H9 (cell line): ENCODE measurements at regions not wholly inside any gene's neighbourhood (a gene's known extent, or its start where the extent isn't known, plus 50 kb on each side); places are given as distances from the start of the nearest gene placed in this dataset.

ENCODE experiments used
- DNase-seq: peaks from one replicate; pipeline ENCODE4 v3.0.0-alpha.2; 2017
- H2AFZ ChIP-seq: one replicate; pipeline ENCODE4 v1.6.1; 2013; ENCODE audit warnings: mild to moderate bottlenecking, low read length, control low read depth, moderate library complexity
- H2AK5ac ChIP-seq: 2 replicates; pipeline ENCODE4 v1.6.1; 2013; ENCODE audit warnings: low read length, control low read depth, mixed read lengths; ENCODE audit not compliant: insufficient read length
- H2BK120ac ChIP-seq: one replicate; pipeline ENCODE4 v1.6.1; 2013; ENCODE audit warnings: low read depth, mild to moderate bottlenecking, low read length, control low read depth, inconsistent platforms; ENCODE audit not compliant: poor library complexity, severe bottlenecking
- H2BK12ac ChIP-seq: 2 replicates; pipeline ENCODE4 v1.6.1; 2013; ENCODE audit warnings: low read length, control low read depth, mixed read lengths, low read depth; ENCODE audit not compliant: insufficient read length
- H2BK15ac ChIP-seq: 2 replicates; pipeline ENCODE4 v1.6.1; 2013; ENCODE audit warnings: low read depth, low read length, control low read depth
- H2BK20ac ChIP-seq: one replicate; pipeline ENCODE4 v1.6.1; 2013; ENCODE audit warnings: low read depth, mild to moderate bottlenecking, low read length, control low read depth, inconsistent platforms; ENCODE audit not compliant: poor library complexity, severe bottlenecking
- H2BK5ac ChIP-seq: 2 replicates; pipeline ENCODE4 v1.6.1; 2013; ENCODE audit warnings: low read length, control low read depth, mixed read lengths; ENCODE audit not compliant: insufficient read length
- H3K14ac ChIP-seq: 2 replicates; pipeline ENCODE4 v1.6.1; 2013; ENCODE audit warnings: low read length, control low read depth; ENCODE audit not compliant: insufficient read depth
- H3K18ac ChIP-seq: 2 replicates; pipeline ENCODE4 v1.6.1; 2013; ENCODE audit warnings: low read depth, mild to moderate bottlenecking, mixed read lengths, low read length, control low read depth; ENCODE audit not compliant: insufficient read length
- H3K23ac ChIP-seq: 2 replicates; pipeline ENCODE4 v1.6.1; 2013; ENCODE audit warnings: low read length, control low read depth, mixed read lengths, low read depth; ENCODE audit not compliant: insufficient read length
- H3K23me2 ChIP-seq: 2 replicates; pipeline ENCODE4 v1.6.1; 2013; ENCODE audit warnings: low read depth, mild to moderate bottlenecking, mixed read lengths, low read length, control low read depth; ENCODE audit not compliant: insufficient read length, poor library complexity, severe bottlenecking
- H3K27ac ChIP-seq: 2 replicates; pipeline ENCODE4 v1.5.1; 2013; ENCODE audit warnings: low read length, control low read depth, mixed read lengths, low read depth; ENCODE audit not compliant: insufficient read length
- H3K27me3 ChIP-seq: 2 replicates; pipeline ENCODE4 v1.6.1; 2013; ENCODE audit warnings: low read length, control low read depth, inconsistent platforms; ENCODE audit not compliant: insufficient read depth
- H3K4ac ChIP-seq: 2 replicates; pipeline ENCODE4 v1.6.1; 2013; ENCODE audit warnings: low read depth, mild to moderate bottlenecking, control low read depth, inconsistent platforms, low read length, moderate library complexity
- H3K4me1 ChIP-seq: 2 replicates; pipeline ENCODE4 v1.6.1; 2013; ENCODE audit warnings: low read length, control low read depth, inconsistent platforms; ENCODE audit not compliant: insufficient read depth
- H3K4me2 ChIP-seq: 2 replicates; pipeline ENCODE4 v1.6.1; 2013; ENCODE audit warnings: low read length, control low read depth, mixed read lengths; ENCODE audit not compliant: insufficient read length, insufficient read depth
- H3K56ac ChIP-seq: 2 replicates; pipeline ENCODE4 v1.6.1; 2013; ENCODE audit warnings: low read depth, mild to moderate bottlenecking, mixed read lengths, low read length, control low read depth; ENCODE audit not compliant: insufficient read length
- H3K79me1 ChIP-seq: 2 replicates; pipeline ENCODE4 v1.6.1; 2013; ENCODE audit warnings: low read depth, mild to moderate bottlenecking, moderate library complexity, low read length, control low read depth, inconsistent platforms; ENCODE audit not compliant: insufficient read depth, poor library complexity, severe bottlenecking
- H3K79me2 ChIP-seq: 2 replicates; pipeline ENCODE4 v1.6.1; 2013; ENCODE audit warnings: low read length, control low read depth, inconsistent platforms; ENCODE audit not compliant: insufficient read depth
- H3K9ac ChIP-seq: 2 replicates; pipeline ENCODE4 v1.6.1; 2013; ENCODE audit warnings: low read length, control low read depth, mixed read lengths; ENCODE audit not compliant: insufficient read length; ENCODE audit errors: extremely low read depth
- H3K9me3 ChIP-seq: one replicate; pipeline ENCODE4 v1.6.1; 2013; ENCODE audit warnings: low read depth, low read length, inconsistent platforms; ENCODE audit not compliant: control insufficient read depth
- H3T11ph ChIP-seq: one replicate; pipeline ENCODE4 v1.6.1; 2013; ENCODE audit warnings: mild to moderate bottlenecking, low read length, control low read depth, inconsistent platforms
- H4K20me1 ChIP-seq: one replicate; pipeline ENCODE4 v1.6.1; 2013; ENCODE audit not compliant: control insufficient read depth, insufficient read length, insufficient read depth
- H4K5ac ChIP-seq: 2 replicates; pipeline ENCODE4 v1.6.1; 2013; ENCODE audit warnings: low read depth, mild to moderate bottlenecking, mixed read lengths, low read length, control low read depth; ENCODE audit not compliant: insufficient read length
- H4K8ac ChIP-seq: replicated peaks from 2 replicates; pipeline ENCODE4 v1.6.1; 2013; ENCODE audit warnings: low read length, control low read depth, mixed read lengths, low read depth; ENCODE audit not compliant: insufficient read length
- H4K91ac ChIP-seq: 2 replicates; pipeline ENCODE4 v1.6.1; 2013; ENCODE audit warnings: low read depth, mild to moderate bottlenecking, moderate library complexity, mixed read lengths, low read length, control low read depth; ENCODE audit not compliant: insufficient read length
- H3K27ac Mint-ChIP-seq, 3 experiments: 2 replicates in 2 of 3; 3 replicates in 1 of 3; pipeline ENCODE4 v1.8.0; 2020 to 2021; ENCODE audit warnings: mixed read lengths in 3 of 3, mild to moderate bottlenecking in 1 of 3, moderate library complexity in 1 of 3
- H3K27me3 Mint-ChIP-seq: 2 replicates; pipeline ENCODE4 v1.8.0; 2021; ENCODE audit warnings: low read depth, mild to moderate bottlenecking, moderate library complexity, mixed read lengths
- H3K36me3 Mint-ChIP-seq, 3 experiments: 2 replicates in 2 of 3; 3 replicates in 1 of 3; pipeline ENCODE4 v1.8.0; 2020 to 2021; ENCODE audit warnings: low read depth in 3 of 3, mixed read lengths in 3 of 3; ENCODE audit not compliant: insufficient read depth in 1 of 3
- H3K4me1 Mint-ChIP-seq, 2 experiments: 2 replicates each; pipeline ENCODE4 v1.8.0; 2020; ENCODE audit warnings: mixed read lengths in 2 of 2
- H3K4me3 Mint-ChIP-seq, 2 experiments: 2 replicates in 1 of 2; 3 replicates in 1 of 2; pipeline ENCODE4 v1.8.0; 2020 to 2021; ENCODE audit warnings: mild to moderate bottlenecking in 2 of 2, mixed read lengths in 2 of 2, moderate library complexity in 1 of 2
- H3K9me3 Mint-ChIP-seq, 2 experiments: 2 replicates in 1 of 2; 3 replicates in 1 of 2; pipeline ENCODE4 v1.8.0; 2020; ENCODE audit warnings: mild to moderate bottlenecking in 2 of 2, mixed read lengths in 2 of 2, moderate library complexity in 1 of 2
- WGBS: extraction: QIAGEN DNeasy Blood & Tissue Kit; methylation state at CpG from one replicate; pipeline ENCODE4 v1.1.7; 2013; ENCODE audit warnings: missing lambda C conversion rate, low lambda C conversion rate, mixed read lengths; ENCODE audit not compliant: insufficient read length; ENCODE audit errors: extremely low coverage; 5-methylcytosine and 5-hydroxymethylcytosine counted together
- TF ChIP-seq, protein P1 (sequence below): fragments of 200-600 bp; sonication (generic); conservative IDR thresholded peaks from 3 replicates; pipeline ENCODE4 v1.8.0; 2021; ENCODE audit warnings: antibody characterized with exemption, mild to moderate bottlenecking

DNA sequence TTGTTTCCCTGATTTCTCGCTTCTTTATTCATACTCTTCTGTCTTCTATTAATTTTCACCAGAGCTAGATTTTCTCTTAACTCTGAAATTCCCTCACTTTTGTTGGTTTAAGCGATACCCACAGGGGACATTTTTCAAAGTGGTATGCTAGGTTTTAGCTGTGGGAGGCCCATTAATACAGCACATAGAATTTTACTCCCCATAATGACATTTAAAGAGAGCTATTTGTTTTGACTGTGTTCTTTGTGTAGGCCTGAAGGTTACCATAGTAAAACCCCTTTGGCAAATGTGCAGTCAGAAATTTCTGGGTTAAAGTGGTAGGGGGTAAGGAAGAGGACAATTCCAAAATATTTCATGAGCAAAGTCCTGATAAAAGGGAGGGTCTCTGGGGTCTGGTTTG, 721.1 kb upstream of the CITED2 start:
- H2BK120ac ChIP-seq, result no peak overlapping the region
- no peaks in the 10 kb centered on the region for H3K27me3 ChIP-seq
- no peak overlapping the region for H3K4ac ChIP-seq
- H3K14ac ChIP-seq, result no peak overlapping the region
- no peak overlapping the region for H3K18ac ChIP-seq
- H2BK15ac ChIP-seq, result no peak overlapping the region
- Mint-ChIP-seq H3K27ac (peak overlapping the region; percentile 86 to 96 (median 89); a peak in 6 of 7 replicates), H3K9me3 (no peaks in the 10 kb centered on the region), H3K4me1 (peaks cover 21 to 22% of the 10 kb centered on the region in 2 experiments), H3K4me3 (no peak overlapping the region), H3K27me3 (no peaks in the 10 kb centered on the region), H3K36me3 (peaks cover 0 to 4% (median 0%) of the 10 kb centered on the region in 3 experiments; a peak in 1 of 7 replicates)
- no peak overlapping the region for H4K8ac ChIP-seq
- no peak overlapping the region for H2AK5ac ChIP-seq
- WGBS, result no CpG with 5 or more reads among the region's 2 CpGs
- no peak overlapping the region for H3K27ac ChIP-seq
- no peak overlapping the region for H3K4me2 ChIP-seq
- H3K9me3 ChIP-seq, result no peaks in the 10 kb centered on the region
- H3K9ac ChIP-seq, result no peak overlapping the region
- no peaks in the 10 kb centered on the region for H3K4me1 ChIP-seq
- H2BK5ac ChIP-seq, result no peak overlapping the region
- H2AFZ ChIP-seq, result no peak overlapping the region
- TF ChIP-seq, protein P1, sequence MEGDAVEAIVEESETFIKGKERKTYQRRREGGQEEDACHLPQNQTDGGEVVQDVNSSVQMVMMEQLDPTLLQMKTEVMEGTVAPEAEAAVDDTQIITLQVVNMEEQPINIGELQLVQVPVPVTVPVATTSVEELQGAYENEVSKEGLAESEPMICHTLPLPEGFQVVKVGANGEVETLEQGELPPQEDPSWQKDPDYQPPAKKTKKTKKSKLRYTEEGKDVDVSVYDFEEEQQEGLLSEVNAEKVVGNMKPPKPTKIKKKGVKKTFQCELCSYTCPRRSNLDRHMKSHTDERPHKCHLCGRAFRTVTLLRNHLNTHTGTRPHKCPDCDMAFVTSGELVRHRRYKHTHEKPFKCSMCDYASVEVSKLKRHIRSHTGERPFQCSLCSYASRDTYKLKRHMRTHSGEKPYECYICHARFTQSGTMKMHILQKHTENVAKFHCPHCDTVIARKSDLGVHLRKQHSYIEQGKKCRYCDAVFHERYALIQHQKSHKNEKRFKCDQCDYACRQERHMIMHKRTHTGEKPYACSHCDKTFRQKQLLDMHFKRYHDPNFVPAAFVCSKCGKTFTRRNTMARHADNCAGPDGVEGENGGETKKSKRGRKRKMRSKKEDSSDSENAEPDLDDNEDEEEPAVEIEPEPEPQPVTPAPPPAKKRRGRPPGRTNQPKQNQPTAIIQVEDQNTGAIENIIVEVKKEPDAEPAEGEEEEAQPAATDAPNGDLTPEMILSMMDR, result no peak
- no peak overlapping the region for H3K56ac ChIP-seq
- H3K79me2 ChIP-seq, result no peaks in the 10 kb centered on the region
- H3T11ph ChIP-seq, result no peak overlapping the region
- no peak overlapping the region for H4K5ac ChIP-seq
- no peak for DNase-seq
- no peak overlapping the region for H4K91ac ChIP-seq
- H2BK12ac ChIP-seq, result no peak overlapping the region
- H3K23ac ChIP-seq, result no peak overlapping the region
- H3K79me1 ChIP-seq, result no peaks in the 10 kb centered on the region
- no peaks in the 10 kb centered on the region for H4K20me1 ChIP-seq
- no peak overlapping the region for H2BK20ac ChIP-seq
- H3K23me2 ChIP-seq, result no peaks in the 10 kb centered on the region
